Keratinocyte (primary cell): ENCODE measurements at regions not wholly inside any gene's neighbourhood (a gene's known extent, or its start where the extent isn't known, plus 50 kb on each side); places are given as distances from the start of the nearest gene placed in this dataset.

ENCODE experiments used
- DNase-seq: peaks from one replicate; pipeline ENCODE4 v3.0.0-alpha.2; 2011; ENCODE audit warnings: low read depth, missing footprints, low spot score
- FAIRE-seq: peaks from 2 replicates; lab custom pipeline; 2011; peaks lifted over from hg19 to GRCh38; lab: Jason Lieb, UNC
- H2AFZ ChIP-seq: 2 replicates; pipeline ENCODE4 v1.6.0; 2012; ENCODE audit warnings: low read length, control low read depth, inconsistent platforms; ENCODE audit not compliant: control insufficient read depth
- H3K27ac ChIP-seq: 2 replicates; pipeline ENCODE4 v1.5.1; 2011; ENCODE audit warnings: low read length; ENCODE audit not compliant: control insufficient read depth, insufficient read depth
- H3K27me3 ChIP-seq: 3 replicates; pipeline ENCODE4 v1.6.0; 2011; ENCODE audit warnings: low read length; ENCODE audit not compliant: control insufficient read depth, insufficient read depth; ENCODE audit errors: extremely low read depth
- H3K36me3 ChIP-seq, 2 experiments: 2 replicates in 1 of 2; 3 replicates in 1 of 2; pipeline ENCODE4 v1.5.1; 2011; ENCODE audit warnings: low read length in 2 of 2, mild to moderate bottlenecking in 1 of 2; ENCODE audit not compliant: control insufficient read depth in 2 of 2, insufficient read depth in 2 of 2; ENCODE audit errors: extremely low read depth in 1 of 2
- H3K4me1 ChIP-seq: 3 replicates; pipeline ENCODE4 v1.5.1; 2011; ENCODE audit warnings: low read length; ENCODE audit not compliant: control insufficient read depth, insufficient read depth; ENCODE audit errors: extremely low read depth
- H3K4me2 ChIP-seq: 3 replicates; pipeline ENCODE4 v1.6.0; 2011; ENCODE audit warnings: low read depth, low read length; ENCODE audit not compliant: control insufficient read depth, insufficient read depth; ENCODE audit errors: extremely low read depth
- H3K4me3 ChIP-seq, 3 experiments: fragments of 200-600 bp in 1 of 3; sonication (generic) in 1 of 3; 2 replicates in 2 of 3; 3 replicates in 1 of 3; pipeline ENCODE4 v1.5.1; 2011 to 2016; ENCODE audit warnings: low read length in 3 of 3, mild to moderate bottlenecking in 3 of 3, control low read depth in 2 of 3, inconsistent platforms in 1 of 3, low read depth in 1 of 3, mixed read lengths in 1 of 3, mixed run types in 1 of 3, moderate library complexity in 1 of 3; ENCODE audit not compliant: control insufficient read depth in 2 of 3, insufficient read depth in 2 of 3; ENCODE audit errors: extremely low read depth in 1 of 3
- H3K79me2 ChIP-seq: 2 replicates; pipeline ENCODE4 v1.6.0; 2012; ENCODE audit warnings: low read length; ENCODE audit not compliant: control insufficient read depth, insufficient read depth
- H3K9ac ChIP-seq: 3 replicates; pipeline ENCODE4 v1.6.0; 2011; ENCODE audit warnings: low read length; ENCODE audit not compliant: control insufficient read depth, insufficient read depth; ENCODE audit errors: extremely low read depth
- H3K9me1 ChIP-seq: 3 replicates; pipeline ENCODE4 v1.6.0; 2011; ENCODE audit warnings: low read length; ENCODE audit not compliant: control insufficient read depth, insufficient read depth; ENCODE audit errors: extremely low read depth
- H3K9me3 ChIP-seq: 2 replicates; pipeline ENCODE4 v1.5.1; 2012; ENCODE audit warnings: low read depth, low read length; ENCODE audit not compliant: control insufficient read depth
- H4K20me1 ChIP-seq: 3 replicates; pipeline ENCODE4 v1.6.0; 2011; ENCODE audit warnings: low read length; ENCODE audit not compliant: control insufficient read depth, insufficient read depth; ENCODE audit errors: extremely low read depth
- EZH2 ChIP-seq: IDR thresholded peaks from one replicate; pipeline ENCODE4 v1.6.1; 2012; ENCODE audit warnings: inconsistent platforms, mild to moderate bottlenecking, low read length, moderate library complexity
- dilution Hi-C: fragments of 300-500 bp; cut with MboI; formaldehyde crosslinking; loops from one replicate; pipeline ENCODE4 v1.7.0; 2020; ENCODE audit warnings: low sequenced_read_pairs; ENCODE audit not compliant: extremely low pct_ligation_motif_present
- TF ChIP-seq, protein P1 (sequence below), 3 experiments: IDR thresholded peaks in 1 of 3; conservative IDR thresholded peaks in 1 of 3; optimal IDR thresholded peaks in 1 of 3; 2 replicates in 2 of 3; 3 replicates in 1 of 3; pipeline versions ENCODE3 to v1.5.1; 2011; ENCODE audit warnings: low read length in 3 of 3, mild to moderate bottlenecking in 3 of 3, moderate library complexity in 2 of 3, control low read depth in 1 of 3, inconsistent platforms in 1 of 3; ENCODE audit not compliant: insufficient read depth in 2 of 3; ENCODE audit errors: extremely low read depth in 1 of 3

DNA sequence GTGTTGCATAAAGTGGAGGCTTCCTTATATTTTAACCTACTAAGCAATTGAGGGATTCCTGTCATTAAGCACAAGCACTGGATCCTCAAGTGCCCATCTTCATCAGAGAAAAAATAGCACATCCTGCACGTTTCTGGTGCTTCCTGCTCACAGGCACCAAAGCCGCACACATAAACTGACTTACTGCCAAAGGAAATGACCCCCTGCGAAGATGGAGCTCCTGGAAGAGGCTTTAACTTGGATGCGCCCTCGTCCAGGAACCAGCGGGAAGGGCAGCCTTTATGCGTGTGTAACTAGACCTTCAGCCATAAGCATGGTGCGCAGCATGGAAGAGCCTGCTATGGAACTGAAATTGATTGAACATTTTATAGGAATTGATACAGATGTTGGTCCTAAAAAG lies 188.7 kb downstream of the FTCDNL1 start:
- Histone ChIP-seq H3K4me1 (no peaks in the 10 kb centered on the region), H3K36me3 (no peaks in the 10 kb centered on the region), H3K79me2 (no peaks in the 10 kb centered on the region), H3K4me2 (no peak overlapping the region), H3K4me3 (no peak overlapping the region), H3K9me1 (no peaks in the 10 kb centered on the region), H4K20me1 (no peaks in the 10 kb centered on the region), H3K9me3 (no peaks in the 10 kb centered on the region), H3K9ac (no peak overlapping the region), H2AFZ (no peak overlapping the region), H3K27me3 (no peaks in the 10 kb centered on the region), H3K27ac (no peak overlapping the region)
- no peak for FAIRE-seq
- dilution Hi-C loops = no loop called here
- no peak for DNase-seq
- TF ChIP-seq EZH2 = no peak
- TF ChIP-seq, protein P1, sequence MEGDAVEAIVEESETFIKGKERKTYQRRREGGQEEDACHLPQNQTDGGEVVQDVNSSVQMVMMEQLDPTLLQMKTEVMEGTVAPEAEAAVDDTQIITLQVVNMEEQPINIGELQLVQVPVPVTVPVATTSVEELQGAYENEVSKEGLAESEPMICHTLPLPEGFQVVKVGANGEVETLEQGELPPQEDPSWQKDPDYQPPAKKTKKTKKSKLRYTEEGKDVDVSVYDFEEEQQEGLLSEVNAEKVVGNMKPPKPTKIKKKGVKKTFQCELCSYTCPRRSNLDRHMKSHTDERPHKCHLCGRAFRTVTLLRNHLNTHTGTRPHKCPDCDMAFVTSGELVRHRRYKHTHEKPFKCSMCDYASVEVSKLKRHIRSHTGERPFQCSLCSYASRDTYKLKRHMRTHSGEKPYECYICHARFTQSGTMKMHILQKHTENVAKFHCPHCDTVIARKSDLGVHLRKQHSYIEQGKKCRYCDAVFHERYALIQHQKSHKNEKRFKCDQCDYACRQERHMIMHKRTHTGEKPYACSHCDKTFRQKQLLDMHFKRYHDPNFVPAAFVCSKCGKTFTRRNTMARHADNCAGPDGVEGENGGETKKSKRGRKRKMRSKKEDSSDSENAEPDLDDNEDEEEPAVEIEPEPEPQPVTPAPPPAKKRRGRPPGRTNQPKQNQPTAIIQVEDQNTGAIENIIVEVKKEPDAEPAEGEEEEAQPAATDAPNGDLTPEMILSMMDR (optimal IDR thresholded peaks at IDR 0.05 in 1 of 3, IDR thresholded peaks at IDR 0.05 in 1 of 3, conservative IDR thresholded peaks at IDR 0.05 in 1 of 3; ENCODE audit: extremely low read depth in 1 of 3, insufficient read depth in 2 of 3, low read length in 3 of 3) = no peak

DNA sequence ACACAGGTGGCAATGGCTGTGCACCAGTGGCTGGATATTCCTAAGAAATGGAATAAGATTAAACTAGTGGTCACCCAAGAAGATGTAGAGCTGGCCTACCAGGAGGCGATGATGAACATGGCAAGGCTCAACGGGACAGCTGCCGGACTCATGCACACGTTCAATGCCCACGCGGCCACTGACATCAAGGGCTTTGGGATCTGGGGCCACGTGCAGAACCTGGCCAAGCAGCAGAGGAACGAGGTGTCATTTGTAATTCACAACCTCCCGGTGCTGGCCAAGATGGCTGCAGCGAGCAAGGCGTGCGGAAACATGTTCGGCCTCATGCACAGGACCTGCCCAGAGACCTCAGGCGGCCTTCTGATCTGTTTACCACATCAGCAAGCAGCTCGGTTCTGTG lies 190.8 kb downstream of the FTCDNL1 start:
- Histone ChIP-seq H3K27ac (no peak overlapping the region), H3K9ac (no peak overlapping the region), H3K79me2 (no peaks in the 10 kb centered on the region), H2AFZ (no peak overlapping the region), H3K4me2 (no peak overlapping the region), H3K27me3 (no peaks in the 10 kb centered on the region), H4K20me1 (no peaks in the 10 kb centered on the region), H3K4me3 (no peak overlapping the region), H3K4me1 (no peaks in the 10 kb centered on the region), H3K9me3 (no peaks in the 10 kb centered on the region), H3K9me1 (no peaks in the 10 kb centered on the region), H3K36me3 (no peaks in the 10 kb centered on the region)
- DNase-seq (no peak), FAIRE-seq (no peak)
- dilution Hi-C loops = no loop called here
- no peak for TF ChIP-seq EZH2
- TF ChIP-seq, protein P1 (optimal IDR thresholded peaks at IDR 0.05 in 1 of 3, IDR thresholded peaks at IDR 0.05 in 1 of 3, conservative IDR thresholded peaks at IDR 0.05 in 1 of 3; ENCODE audit: extremely low read depth in 1 of 3, insufficient read depth in 2 of 3, low read length in 3 of 3) = no peak
